ENCODE measurements at regions not wholly inside any gene's neighbourhood (a gene's known extent, or its start where the extent isn't known, plus 50 kb on each side); places are given as distances from the start of the nearest gene placed in this dataset.

DNA sequence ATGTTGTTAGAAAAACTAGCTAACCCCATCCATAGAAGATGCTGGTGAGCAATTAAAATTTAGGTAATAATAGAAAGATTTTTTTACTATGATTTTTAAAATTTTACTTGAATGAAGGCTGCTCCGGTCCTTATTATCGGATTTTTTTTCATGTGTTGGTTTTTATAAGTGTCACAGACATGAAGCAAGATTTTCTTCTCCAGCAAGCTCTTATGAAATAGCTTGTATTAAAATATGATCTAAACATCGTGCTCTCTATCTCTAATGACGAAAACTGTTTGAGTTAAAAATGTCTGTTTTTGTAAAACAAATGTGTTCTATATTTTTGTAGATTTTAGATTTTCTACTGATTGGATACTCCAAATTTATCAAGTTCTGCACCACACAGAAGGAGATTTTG lies 339.6 kb downstream of the ZNF536 start:
- TF ChIP-seq EP300 (IDR thresholded peaks at IDR 0.05) = no peak
- TF ChIP-seq, protein P1, sequence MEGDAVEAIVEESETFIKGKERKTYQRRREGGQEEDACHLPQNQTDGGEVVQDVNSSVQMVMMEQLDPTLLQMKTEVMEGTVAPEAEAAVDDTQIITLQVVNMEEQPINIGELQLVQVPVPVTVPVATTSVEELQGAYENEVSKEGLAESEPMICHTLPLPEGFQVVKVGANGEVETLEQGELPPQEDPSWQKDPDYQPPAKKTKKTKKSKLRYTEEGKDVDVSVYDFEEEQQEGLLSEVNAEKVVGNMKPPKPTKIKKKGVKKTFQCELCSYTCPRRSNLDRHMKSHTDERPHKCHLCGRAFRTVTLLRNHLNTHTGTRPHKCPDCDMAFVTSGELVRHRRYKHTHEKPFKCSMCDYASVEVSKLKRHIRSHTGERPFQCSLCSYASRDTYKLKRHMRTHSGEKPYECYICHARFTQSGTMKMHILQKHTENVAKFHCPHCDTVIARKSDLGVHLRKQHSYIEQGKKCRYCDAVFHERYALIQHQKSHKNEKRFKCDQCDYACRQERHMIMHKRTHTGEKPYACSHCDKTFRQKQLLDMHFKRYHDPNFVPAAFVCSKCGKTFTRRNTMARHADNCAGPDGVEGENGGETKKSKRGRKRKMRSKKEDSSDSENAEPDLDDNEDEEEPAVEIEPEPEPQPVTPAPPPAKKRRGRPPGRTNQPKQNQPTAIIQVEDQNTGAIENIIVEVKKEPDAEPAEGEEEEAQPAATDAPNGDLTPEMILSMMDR (IDR thresholded peaks at IDR 0.05) = no peak

Measured in tibial nerve (tissue), 4 donors.